CD4-positive, alpha-beta T cell (primary cell): ENCODE measurements at regions not wholly inside any gene's neighbourhood (a gene's known extent, or its start where the extent isn't known, plus 50 kb on each side); places are given as distances from the start of the nearest gene placed in this dataset.

Experiments
- ATAC-seq: fragments of 200-7000 bp; cut with Tn5 transposase; one replicate; pipeline ENCODE4 v1.10.0; 2022; ENCODE audit warnings: mild to moderate bottlenecking; ENCODE audit not compliant: poor library complexity
- CTCF ChIA-PET: fragments of 350-600 bp; sonication (Branson Sonifier 250); formaldehyde crosslinking; loops from one replicate; lab custom pipeline; 2021; ENCODE audit warnings: antibody characterized with exemption, inconsistent platforms; lab: Charles Lee
- POLR2A ChIA-PET: fragments of 350-600 bp; sonication (Branson Sonifier 250); formaldehyde crosslinking; loops from one replicate; lab custom pipeline; 2021; ENCODE audit warnings: antibody characterized with exemption, inconsistent platforms; lab: Charles Lee
- DNase-seq, 14 experiments: peaks; one replicate each; pipeline ENCODE4 v3.0.0-alpha.2; 2013 to 2020; ENCODE audit warnings: mixed read lengths in 2 of 14
- H3K27ac ChIP-seq, 2 donors: one replicate each; pipeline versions ENCODE4 v1.5.1 to v1.7.0; 2013; ENCODE audit warnings: low read length in 2 of 2, low read depth in 1 of 2, mild to moderate bottlenecking in 1 of 2
- H3K27me3 ChIP-seq, 2 experiments: 1 replicate in 1 of 2; 2 replicates in 1 of 2; pipeline versions ENCODE4 v1.6.1 to v1.7.0; 2013; ENCODE audit warnings: low read length in 2 of 2, control low read depth in 1 of 2, mild to moderate bottlenecking in 1 of 2, moderate library complexity in 1 of 2; ENCODE audit not compliant: insufficient read depth in 2 of 2, control insufficient read depth in 1 of 2
- H3K36me3 ChIP-seq: one replicate; pipeline ENCODE4 v1.6.1; 2013; ENCODE audit warnings: low read length, control low read depth; ENCODE audit not compliant: insufficient read depth
- H3K4me1 ChIP-seq: one replicate; pipeline ENCODE4 v1.6.1; 2013; ENCODE audit warnings: low read length, control low read depth; ENCODE audit not compliant: insufficient read depth
- H3K4me3 ChIP-seq: one replicate; pipeline ENCODE4 v1.5.1; 2013; ENCODE audit warnings: mild to moderate bottlenecking, low read length, moderate library complexity
- H3K9me3 ChIP-seq, 2 experiments: 1 replicate in 1 of 2; 2 replicates in 1 of 2; pipeline versions ENCODE4 v1.6.1 to v1.7.0; 2013; ENCODE audit warnings: low read length in 2 of 2, mild to moderate bottlenecking in 2 of 2, control low read depth in 1 of 2, moderate library complexity in 1 of 2; ENCODE audit not compliant: control insufficient read depth in 1 of 2, insufficient read depth in 1 of 2
- H3K27ac Mint-ChIP-seq: one replicate; pipeline ENCODE4 v1.8.0; 2020; ENCODE audit warnings: mixed read lengths
- H3K27me3 Mint-ChIP-seq: one replicate; pipeline ENCODE4 v1.8.0; 2021; ENCODE audit warnings: mixed read lengths
- H3K36me3 Mint-ChIP-seq: one replicate; pipeline ENCODE4 v1.8.0; 2021; ENCODE audit warnings: low read depth, mixed read lengths
- H3K4me1 Mint-ChIP-seq: one replicate; pipeline ENCODE4 v1.8.0; 2021; ENCODE audit warnings: low read depth, mixed read lengths
- H3K4me3 Mint-ChIP-seq: one replicate; pipeline ENCODE4 v1.8.0; 2020; ENCODE audit warnings: mild to moderate bottlenecking, mixed read lengths
- H3K9me3 Mint-ChIP-seq: one replicate; pipeline ENCODE4 v1.8.0; 2020; ENCODE audit warnings: mixed read lengths
- CTCF ChIP-seq: fragments of 200-600 bp; IDR thresholded peaks from one replicate; pipeline ENCODE4 v1.8.0; 2022; ENCODE audit warnings: antibody characterized with exemption, mild to moderate bottlenecking
- intact Hi-C, 2 experiments: fragments of 100-400 bp; cut with DNase I in 1 of 2; cut with micrococcal nuclease in 1 of 2; formaldehyde crosslinking; loops; one replicate each; pipeline versions ENCODE4 v1.15.1 to v1.9.0; 2023 to 2025; cut with DNase I, micrococcal nuclease

DNA sequence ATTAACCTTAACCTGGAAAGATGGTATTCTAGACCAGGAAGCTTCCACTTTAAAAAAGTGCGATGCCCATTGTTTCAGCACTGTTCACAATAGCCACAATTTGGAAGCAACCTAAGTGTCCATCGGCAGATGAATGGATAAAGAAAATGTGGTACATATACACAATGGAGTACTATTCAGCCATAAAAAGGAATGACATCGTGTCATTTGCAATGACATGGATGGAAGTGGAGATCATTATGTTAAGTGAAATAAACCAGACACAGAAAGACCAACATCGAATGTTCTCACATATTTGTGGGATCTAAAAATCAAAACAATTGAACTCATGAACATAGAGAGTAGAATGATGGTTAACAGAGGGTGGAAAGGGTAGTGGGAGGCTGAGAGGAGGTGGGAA, 94.2 kb downstream of the NR2F2 start:
- peaks cover 33% of the 10 kb centered on the region for H3K27me3 Mint-ChIP-seq

GRCh38 chr15:96428742-96429141, 98.2 kb downstream of the NR2F2 start:
- Histone ChIP-seq H3K36me3 (no peaks in the 10 kb centered on the region), H3K4me3 (no peak overlapping the region), H3K27ac (no peak overlapping the region), H3K9me3 (peaks cover 0 to 4% of the 10 kb centered on the region in 2 experiments), H3K4me1 (no peaks in the 10 kb centered on the region), H3K27me3 (peaks cover 0 to 2% of the 10 kb centered on the region in 2 experiments)
- Mint-ChIP-seq H3K9me3 (peaks cover 2% of the 10 kb centered on the region), H3K27me3 (peaks cover 10% of the 10 kb centered on the region), H3K4me3 (no peak overlapping the region), H3K36me3 (no peaks in the 10 kb centered on the region), H3K4me1 (no peaks in the 10 kb centered on the region), H3K27ac (no peak overlapping the region)
- ATAC-seq (no peak), DNase-seq (no peak)
- ChIA-PET POLR2A (no interaction called here), CTCF (no interaction called here)
- intact Hi-C loops, result no loop called here
- TF ChIP-seq CTCF, result no peak

More for the DNA sequence above, 94.2 kb downstream of the NR2F2 start:
- Histone ChIP-seq H3K36me3 (no peaks in the 10 kb centered on the region), H3K4me1 (no peaks in the 10 kb centered on the region), H3K9me3 (no peaks in the 10 kb centered on the region), H3K4me3 (no peak overlapping the region), H3K27me3 (peaks cover 2 to 9% of the 10 kb centered on the region in 2 experiments), H3K27ac (no peak overlapping the region)
- POLR2A ChIA-PET, result no interaction called here
- DNase-seq (no peak), ATAC-seq (no peak)
- peaks cover 2% of the 10 kb centered on the region for H3K9me3 Mint-ChIP-seq
- CTCF ChIA-PET, result no interaction called here
- no peaks in the 10 kb centered on the region for H3K4me1 Mint-ChIP-seq
- intact Hi-C loops, result no loop called here
- H3K27ac Mint-ChIP-seq, result no peak overlapping the region
- no peak overlapping the region for H3K4me3 Mint-ChIP-seq
- TF ChIP-seq CTCF, result no peak
- H3K36me3 Mint-ChIP-seq, result no peaks in the 10 kb centered on the region

- no peak overlapping the region for H3K4me3 ChIP-seq
- Mint-ChIP-seq H3K27me3 (peaks cover 4% of the 10 kb centered on the region), H3K4me3 (no peak overlapping the region), H3K36me3 (no peaks in the 10 kb centered on the region), H3K27ac (no peak overlapping the region), H3K4me1 (no peaks in the 10 kb centered on the region), H3K9me3 (no peaks in the 10 kb centered on the region)
- DNase-seq, result no peak
- H3K4me1 ChIP-seq, result no peaks in the 10 kb centered on the region
- intact Hi-C loops, result no loop called here
- peaks cover 0 to 2% of the 10 kb centered on the region in 2 experiments for H3K27me3 ChIP-seq
- CTCF ChIA-PET, result no interaction called here
- H3K9me3 ChIP-seq, result peaks cover 0 to 4% of the 10 kb centered on the region in 2 experiments
- no peaks in the 10 kb centered on the region for H3K36me3 ChIP-seq
- POLR2A ChIA-PET, result no interaction called here
- H3K27ac ChIP-seq, result no peak overlapping the region
- ATAC-seq, result no peak
- no peak for TF ChIP-seq CTCF
Measured at GRCh38 chr15:96431786-96432185, 101.3 kb downstream of the NR2F2 start.
